OCI-LY7 (cell line): ENCODE measurements at regions not wholly inside any gene's neighbourhood (a gene's known extent, or its start where the extent isn't known, plus 50 kb on each side); places are given as distances from the start of the nearest gene placed in this dataset.

Experiments used
- BruUV-seq: library from RNA; stranded (reverse); fragments of 400-500 nt; replicated peaks from 2 replicates; lab custom pipeline; 2021; lab: Mats Ljungman, UMichigan
- CTCF ChIA-PET: fragments of 300-600 bp; sonication (Branson Sonifier 250); formaldehyde crosslinking; loops from one replicate; lab custom pipeline; 2022; ENCODE audit warnings: antibody characterized with exemption; ENCODE audit not compliant: unreplicated experiment; lab: Charles Lee
- POLR2A ChIA-PET: fragments of 300-600 bp; sonication (Branson Sonifier 250); formaldehyde crosslinking; loops from one replicate; lab custom pipeline; 2022; ENCODE audit warnings: antibody characterized with exemption; lab: Charles Lee
- DNase-seq: peaks from one replicate; pipeline ENCODE4 v3.0.0-alpha.2; 2015; ENCODE audit warnings: low spot score
- H2AFZ ChIP-seq: fragments of 200-600 bp; sonication (generic), shearing (Covaris generic); 2 replicates; pipeline ENCODE4 v1.6.1; 2014; ENCODE audit warnings: mild to moderate bottlenecking, antibody characterized with exemption, low read length, moderate library complexity
- H3K27ac ChIP-seq: fragments of 200-600 bp; sonication (generic); 2 replicates; pipeline ENCODE4 v1.5.1; 2014; ENCODE audit warnings: mixed run types, low read depth, mild to moderate bottlenecking, moderate library complexity, low read length, inconsistent platforms; ENCODE audit not compliant: poor library complexity, severe bottlenecking
- H3K36me3 ChIP-seq: fragments of 200-600 bp; sonication (generic); 2 replicates; pipeline ENCODE4 v1.6.1; 2014; ENCODE audit warnings: mild to moderate bottlenecking, antibody characterized with exemption, low read length, moderate library complexity, mixed read lengths; ENCODE audit not compliant: insufficient read depth
- H3K4me1 ChIP-seq: fragments of 200-600 bp; sonication (generic); 2 replicates; pipeline ENCODE4 v1.5.1; 2014; ENCODE audit warnings: mild to moderate bottlenecking, low read length; ENCODE audit not compliant: insufficient read depth, poor library complexity, severe bottlenecking
- H3K4me2 ChIP-seq: fragments of 200-600 bp; sonication (generic); 2 replicates; pipeline ENCODE4 v1.6.1; 2014; ENCODE audit warnings: mild to moderate bottlenecking, low read length
- H3K4me3 ChIP-seq: fragments of 200-600 bp; sonication (generic); 2 replicates; pipeline ENCODE4 v1.5.1; 2014; ENCODE audit warnings: mild to moderate bottlenecking, low read depth, low read length; ENCODE audit not compliant: poor library complexity, severe bottlenecking
- H3K79me2 ChIP-seq: fragments of 200-600 bp; sonication (generic); 2 replicates; pipeline ENCODE4 v1.6.1; 2016; ENCODE audit warnings: low read depth, mild to moderate bottlenecking, low read length, moderate library complexity, mixed read lengths; ENCODE audit not compliant: insufficient read depth
- H3K9me2 ChIP-seq: fragments of 200-600 bp; sonication (generic); 2 replicates; pipeline ENCODE4 v1.6.1; 2016; ENCODE audit warnings: mild to moderate bottlenecking, low read length, mixed read lengths; ENCODE audit not compliant: insufficient read depth
- H3K9me3 ChIP-seq: fragments of 200-600 bp; sonication (generic); 2 replicates; pipeline ENCODE4 v1.6.1; 2014; ENCODE audit warnings: mild to moderate bottlenecking, mixed run types, low read length, mixed read lengths
- H4K20me1 ChIP-seq: fragments of 200-600 bp; sonication (generic); 2 replicates; pipeline ENCODE4 v1.6.1; 2014; ENCODE audit warnings: mild to moderate bottlenecking, antibody characterized with exemption, low read length, moderate library complexity, mixed read lengths; ENCODE audit not compliant: insufficient read depth
- EZH2phosphoT487 ChIP-seq: fragments of 200-600 bp; sonication (generic); IDR thresholded peaks from 2 replicates; pipeline ENCODE4 v1.6.1; 2018; ENCODE audit warnings: low read depth, borderline replicate concordance, mild to moderate bottlenecking, mixed run types, antibody characterized with exemption, low read length, moderate library complexity, mixed read lengths
- intact Hi-C: fragments of 100-400 bp; cut with micrococcal nuclease; formaldehyde crosslinking; loops from one replicate; pipeline ENCODE4 v1.10.0; 2022; ENCODE audit not compliant: unreplicated experiment
- TF ChIP-seq, protein P1 (sequence below): fragments of 200-600 bp; sonication (generic); conservative IDR thresholded peaks from 2 replicates; pipeline ENCODE4 v1.5.1; 2014; ENCODE audit warnings: mild to moderate bottlenecking, antibody characterized with exemption, low read length, moderate library complexity, mixed read lengths

DNA sequence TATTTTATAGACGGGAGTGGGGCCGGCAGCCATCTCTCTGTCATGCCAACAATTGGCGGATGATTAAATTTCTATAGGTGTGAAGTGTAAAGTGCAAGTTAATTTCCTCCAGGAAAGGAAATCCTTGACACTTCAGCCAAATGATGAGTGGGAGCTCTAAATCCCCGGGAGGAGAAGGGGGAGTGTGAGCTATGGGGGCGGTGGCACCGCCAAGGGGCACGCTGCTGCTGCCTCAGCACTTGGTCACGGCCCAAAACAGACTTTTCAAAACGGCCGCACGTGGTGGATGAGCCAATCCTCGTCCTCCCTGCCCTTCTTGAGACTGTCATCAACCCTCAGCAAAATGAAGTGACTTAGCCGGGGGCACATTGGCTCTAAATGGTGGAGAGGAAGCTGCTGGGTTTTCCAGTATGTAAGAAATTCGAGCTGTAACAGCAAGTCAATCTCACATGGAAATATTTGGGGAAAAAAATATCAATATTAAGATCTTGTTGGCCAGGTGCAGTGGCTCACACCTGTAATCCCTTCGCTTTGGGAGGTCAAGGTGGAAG lies 200.8 kb downstream of the TFCP2L1 start:
- H3K27ac ChIP-seq: no peak overlapping the region

DNA sequence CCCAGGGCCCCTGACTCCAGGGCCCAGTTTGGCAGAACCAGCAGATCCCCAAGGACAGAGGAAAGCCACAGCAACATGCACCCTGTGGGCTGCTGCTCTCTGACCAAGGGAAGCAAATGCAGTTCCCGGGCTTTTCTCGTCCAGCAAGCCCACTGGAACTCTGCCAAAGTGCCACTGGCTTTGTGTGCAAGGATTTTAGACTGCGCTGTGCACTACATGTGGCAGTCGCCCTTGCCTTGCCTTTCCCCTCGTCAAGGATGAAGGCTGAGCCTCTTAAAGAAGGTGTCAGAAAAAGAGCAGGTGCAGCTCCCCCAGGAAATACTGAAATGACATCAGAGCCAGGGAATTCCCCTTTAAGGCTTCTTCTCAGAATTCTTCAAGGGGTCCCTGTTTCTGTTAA lies 199.2 kb downstream of the TFCP2L1 start:
- no peak for DNase-seq
- no peaks in the 10 kb centered on the region for H4K20me1 ChIP-seq
- no peaks in the 10 kb centered on the region for H3K36me3 ChIP-seq
- no peak overlapping the region for H2AFZ ChIP-seq
- ChIA-PET POLR2A (interaction anchor here (0.7 to 1.1 kb wide), 3 partner anchors 10 to 405 kb away, joined by 3 to 4 read pairs (median 3); no protein-coding TSS in a partner anchor), CTCF (interaction anchor here (1.1 kb wide), 1 partner anchor 280 kb away, joined by 4 read pairs; no protein-coding TSS in a partner anchor)
- no peaks in the 10 kb centered on the region for H3K79me2 ChIP-seq
- H3K4me3 ChIP-seq: no peak overlapping the region
- no peak overlapping the region for H3K27ac ChIP-seq
- intact Hi-C loops: loop anchor here (1.0 to 10.0 kb wide), 3 partner anchors 239 to 632 kb away; no protein-coding TSS in a partner anchor
- no peaks in the 10 kb centered on the region for H3K4me1 ChIP-seq
- H3K4me2 ChIP-seq: no peak overlapping the region
- no TSS peak for BruUV-seq
- H3K9me3 ChIP-seq: no peaks in the 10 kb centered on the region
- no peaks in the 10 kb centered on the region for H3K9me2 ChIP-seq
- TF ChIP-seq, protein P1, sequence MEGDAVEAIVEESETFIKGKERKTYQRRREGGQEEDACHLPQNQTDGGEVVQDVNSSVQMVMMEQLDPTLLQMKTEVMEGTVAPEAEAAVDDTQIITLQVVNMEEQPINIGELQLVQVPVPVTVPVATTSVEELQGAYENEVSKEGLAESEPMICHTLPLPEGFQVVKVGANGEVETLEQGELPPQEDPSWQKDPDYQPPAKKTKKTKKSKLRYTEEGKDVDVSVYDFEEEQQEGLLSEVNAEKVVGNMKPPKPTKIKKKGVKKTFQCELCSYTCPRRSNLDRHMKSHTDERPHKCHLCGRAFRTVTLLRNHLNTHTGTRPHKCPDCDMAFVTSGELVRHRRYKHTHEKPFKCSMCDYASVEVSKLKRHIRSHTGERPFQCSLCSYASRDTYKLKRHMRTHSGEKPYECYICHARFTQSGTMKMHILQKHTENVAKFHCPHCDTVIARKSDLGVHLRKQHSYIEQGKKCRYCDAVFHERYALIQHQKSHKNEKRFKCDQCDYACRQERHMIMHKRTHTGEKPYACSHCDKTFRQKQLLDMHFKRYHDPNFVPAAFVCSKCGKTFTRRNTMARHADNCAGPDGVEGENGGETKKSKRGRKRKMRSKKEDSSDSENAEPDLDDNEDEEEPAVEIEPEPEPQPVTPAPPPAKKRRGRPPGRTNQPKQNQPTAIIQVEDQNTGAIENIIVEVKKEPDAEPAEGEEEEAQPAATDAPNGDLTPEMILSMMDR: no peak
- TF ChIP-seq EZH2phosphoT487: no peak

More for the DNA sequence above, 200.8 kb downstream of the TFCP2L1 start:
- ChIA-PET CTCF (no interaction called here), POLR2A (no interaction called here)
- intact Hi-C loops: loop anchor here (10.0 kb wide), 2 partner anchors 241 to 271 kb away; no protein-coding TSS in a partner anchor
- H3K4me3 ChIP-seq: no peak overlapping the region
- no peaks in the 10 kb centered on the region for H3K79me2 ChIP-seq
- no TSS peak for BruUV-seq
- no peaks in the 10 kb centered on the region for H3K9me2 ChIP-seq
- TF ChIP-seq EZH2phosphoT487: no peak
- TF ChIP-seq, protein P1: no peak
- no peak overlapping the region for H3K4me2 ChIP-seq
- H4K20me1 ChIP-seq: no peaks in the 10 kb centered on the region; the same call in 1 of the 2 replicates
- DNase-seq: no peak
- no peaks in the 10 kb centered on the region for H3K36me3 ChIP-seq
- no peaks in the 10 kb centered on the region for H3K9me3 ChIP-seq
- no peak overlapping the region for H2AFZ ChIP-seq
- H3K4me1 ChIP-seq: no peaks in the 10 kb centered on the region

DNA sequence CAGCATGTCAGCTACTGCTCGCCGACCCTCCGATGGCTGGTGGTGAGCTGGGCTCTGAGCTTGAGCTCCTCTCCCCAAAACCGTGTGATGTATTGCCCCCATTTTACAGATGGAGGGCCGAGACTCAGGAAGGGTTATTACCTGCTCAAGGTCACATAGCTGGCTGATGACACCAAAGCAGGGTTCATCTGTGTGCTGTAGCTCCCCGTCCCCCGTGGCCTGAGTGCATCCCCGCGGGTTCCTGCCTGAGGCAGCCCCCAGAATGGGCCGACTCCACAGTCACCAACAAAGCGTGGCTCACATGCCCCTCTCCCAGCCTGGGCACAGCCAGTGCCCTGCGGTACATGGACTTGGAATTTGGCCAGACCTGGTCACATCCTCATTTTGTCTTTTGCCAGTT lies 198.6 kb downstream of the TFCP2L1 start:
- Histone ChIP-seq H3K27ac (no peak overlapping the region), H3K9me2 (no peaks in the 10 kb centered on the region), H2AFZ (no peak overlapping the region), H3K36me3 (no peaks in the 10 kb centered on the region), H3K4me1 (no peaks in the 10 kb centered on the region), H3K4me3 (no peak overlapping the region), H3K4me2 (no peak overlapping the region), H3K9me3 (no peaks in the 10 kb centered on the region), H3K79me2 (no peaks in the 10 kb centered on the region), H4K20me1 (no peaks in the 10 kb centered on the region)
- ChIA-PET POLR2A (interaction anchor here (1.1 kb wide), 1 partner anchor 14 kb away, joined by 4 read pairs; no protein-coding TSS in a partner anchor), CTCF (no interaction called here)
- BruUV-seq: no TSS peak
- intact Hi-C loops: loop anchor here (10.0 kb wide), 2 partner anchors 238 to 268 kb away; no protein-coding TSS in a partner anchor
- no peak for TF ChIP-seq EZH2phosphoT487
- TF ChIP-seq, protein P1: no peak
- DNase-seq: no peak
